ENCODE measurements at regions not wholly inside any gene's neighbourhood (a gene's known extent, or its start where the extent isn't known, plus 50 kb on each side); places are given as distances from the start of the nearest gene placed in this dataset.
"Not testable (repeated sequence)": the region's sequence is repeated elsewhere in the genome, so short reads cannot be mapped to it uniquely, and the experiment has no call there.

DNA sequence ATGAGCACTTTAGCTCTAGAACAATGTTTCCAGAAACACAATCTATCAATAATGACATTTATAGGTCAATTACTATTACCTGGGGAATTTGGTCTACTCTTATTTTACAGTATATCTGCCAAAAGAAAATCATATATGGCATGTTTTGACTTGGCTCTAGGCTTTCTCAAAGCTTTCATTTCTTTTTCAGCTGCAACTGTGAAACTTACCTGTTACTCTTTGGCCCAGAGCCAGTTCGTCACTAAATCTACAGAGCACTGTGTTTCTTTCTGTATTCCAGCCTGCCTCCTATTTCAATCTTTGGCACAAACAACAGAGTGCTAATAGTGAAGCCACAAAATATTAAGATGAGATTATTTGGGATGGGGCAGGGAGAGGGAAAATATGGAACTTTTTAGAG, 76.0 kb downstream of the P2RY1 start:
- H3K4me1 Mint-ChIP-seq = no peaks in the 10 kb centered on the region
- no peaks in the 10 kb centered on the region for H4K20me1 ChIP-seq (replicated peaks; ENCODE audit: insufficient read depth)
- H2AFZ ChIP-seq = no peak overlapping the region
- no peaks in the 10 kb centered on the region for H3K36me3 Mint-ChIP-seq (ENCODE audit: low read depth)
- H3K27me3 Mint-ChIP-seq (ENCODE audit: insufficient read depth, low read depth, poor library complexity) = no peaks in the 10 kb centered on the region
- no peaks in the 10 kb centered on the region for H3F3A ChIP-seq (replicated peaks; ENCODE audit: low read depth)
- no peaks in the 10 kb centered on the region; the same call in 2 of the 3 replicates for H3K9me3 Mint-ChIP-seq
- H3K27ac Mint-ChIP-seq = no peak overlapping the region
- H3K4me1 ChIP-seq (ENCODE audit: insufficient read depth) = no peaks in the 10 kb centered on the region
- TF ChIP-seq EZH2 (IDR thresholded peaks at IDR 0.05; ENCODE audit: low read depth, unreplicated experiment) (no peak), POLR2AphosphoS5 (IDR thresholded peaks at IDR 0.05; ENCODE audit: low read depth) (no peak)
- H3K27me3 ChIP-seq (ENCODE audit: insufficient read depth) = no peaks in the 10 kb centered on the region
- DNase-seq (ENCODE audit: low spot score) (no peak), ATAC-seq (no peak)
- no peaks in the 10 kb centered on the region for H3K79me2 ChIP-seq (replicated peaks; ENCODE audit: insufficient read depth)
- no peak overlapping the region for H3K4me2 ChIP-seq
- H3K36me3 ChIP-seq (ENCODE audit: insufficient read depth) = no peaks in the 10 kb centered on the region
- H3K4me3 Mint-ChIP-seq = no peak overlapping the region
- H3K27ac ChIP-seq (ENCODE audit: low read depth) = no peak overlapping the region
- no peaks in the 10 kb centered on the region for H3K9me2 ChIP-seq (ENCODE audit: insufficient read depth)
- no peak overlapping the region for H3K4me3 ChIP-seq

DNA sequence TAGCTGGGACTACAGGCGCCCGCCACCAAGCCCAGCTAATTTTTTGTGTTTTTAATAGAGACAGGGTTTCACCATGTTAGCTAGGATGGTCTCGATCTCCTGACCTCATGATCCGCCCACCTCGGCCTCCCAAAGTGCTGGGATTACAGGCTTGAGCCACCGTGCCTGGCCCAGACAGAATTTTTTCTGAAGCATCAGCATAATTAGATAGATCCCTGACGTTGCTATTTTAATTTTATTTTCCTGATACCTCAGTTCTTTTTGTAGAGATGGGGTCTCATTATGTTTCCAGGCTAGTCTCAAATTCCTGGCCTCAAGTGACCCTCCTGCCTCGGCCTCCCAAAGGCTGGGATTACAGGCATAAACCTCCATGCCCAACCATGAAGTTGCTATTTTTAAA, 79.8 kb downstream of the P2RY1 start:
- not testable (repeated sequence) for H3K4me3 Mint-ChIP-seq; DNase-seq (ENCODE audit: low spot score); ATAC-seq; H4K20me1 ChIP-seq (replicated peaks; ENCODE audit: insufficient read depth); H3K79me2 ChIP-seq (replicated peaks; ENCODE audit: insufficient read depth); H3K9me2 ChIP-seq (ENCODE audit: insufficient read depth); H3K4me1 Mint-ChIP-seq; H3K27me3 Mint-ChIP-seq (ENCODE audit: insufficient read depth, low read depth, poor library complexity); H3K36me3 Mint-ChIP-seq (ENCODE audit: low read depth); H3K36me3 ChIP-seq (ENCODE audit: insufficient read depth); H3K4me1 ChIP-seq (ENCODE audit: insufficient read depth); H3K27ac ChIP-seq (ENCODE audit: low read depth); H2AFZ ChIP-seq; H3K9me3 Mint-ChIP-seq; H3K27me3 ChIP-seq (ENCODE audit: insufficient read depth); H3F3A ChIP-seq (replicated peaks; ENCODE audit: low read depth); H3K4me3 ChIP-seq; H3K27ac Mint-ChIP-seq; H3K4me2 ChIP-seq

DNA sequence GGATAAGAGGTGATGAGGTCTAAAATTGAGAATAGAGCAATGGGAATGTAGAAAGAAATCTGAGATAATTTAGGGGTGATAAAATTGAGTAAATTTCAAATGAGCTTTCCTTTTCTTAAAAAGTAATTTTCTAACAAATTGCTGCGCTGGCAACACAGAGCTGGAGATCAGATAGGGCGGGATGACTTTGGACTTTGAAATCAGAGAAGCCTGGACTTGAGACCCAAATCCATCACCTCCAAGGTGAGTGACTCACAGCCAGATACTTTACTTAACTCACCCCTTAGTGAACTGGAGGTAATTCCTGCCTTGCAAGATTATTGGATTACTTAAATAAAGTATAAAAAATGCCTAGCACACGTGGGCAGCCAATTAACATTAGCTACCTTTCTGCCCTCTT, 80.8 kb downstream of the P2RY1 start:
- H3K27ac Mint-ChIP-seq = no peak overlapping the region
- TF ChIP-seq EZH2 (IDR thresholded peaks at IDR 0.05; ENCODE audit: low read depth, unreplicated experiment) = no peak
- TF ChIP-seq JUNB (IDR thresholded peaks at IDR 0.05; ENCODE audit: unreplicated experiment) = no peak
- TF ChIP-seq, protein P1, sequence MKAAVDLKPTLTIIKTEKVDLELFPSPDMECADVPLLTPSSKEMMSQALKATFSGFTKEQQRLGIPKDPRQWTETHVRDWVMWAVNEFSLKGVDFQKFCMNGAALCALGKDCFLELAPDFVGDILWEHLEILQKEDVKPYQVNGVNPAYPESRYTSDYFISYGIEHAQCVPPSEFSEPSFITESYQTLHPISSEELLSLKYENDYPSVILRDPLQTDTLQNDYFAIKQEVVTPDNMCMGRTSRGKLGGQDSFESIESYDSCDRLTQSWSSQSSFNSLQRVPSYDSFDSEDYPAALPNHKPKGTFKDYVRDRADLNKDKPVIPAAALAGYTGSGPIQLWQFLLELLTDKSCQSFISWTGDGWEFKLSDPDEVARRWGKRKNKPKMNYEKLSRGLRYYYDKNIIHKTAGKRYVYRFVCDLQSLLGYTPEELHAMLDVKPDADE (IDR thresholded peaks at IDR 0.05) = no peak
- TF ChIP-seq NANOG (IDR thresholded peaks at IDR 0.05; ENCODE audit: borderline replicate concordance) = no peak
- TF ChIP-seq STAT1 (IDR thresholded peaks at IDR 0.05; ENCODE audit: unreplicated experiment) = no peak
- TF ChIP-seq, protein P2, sequence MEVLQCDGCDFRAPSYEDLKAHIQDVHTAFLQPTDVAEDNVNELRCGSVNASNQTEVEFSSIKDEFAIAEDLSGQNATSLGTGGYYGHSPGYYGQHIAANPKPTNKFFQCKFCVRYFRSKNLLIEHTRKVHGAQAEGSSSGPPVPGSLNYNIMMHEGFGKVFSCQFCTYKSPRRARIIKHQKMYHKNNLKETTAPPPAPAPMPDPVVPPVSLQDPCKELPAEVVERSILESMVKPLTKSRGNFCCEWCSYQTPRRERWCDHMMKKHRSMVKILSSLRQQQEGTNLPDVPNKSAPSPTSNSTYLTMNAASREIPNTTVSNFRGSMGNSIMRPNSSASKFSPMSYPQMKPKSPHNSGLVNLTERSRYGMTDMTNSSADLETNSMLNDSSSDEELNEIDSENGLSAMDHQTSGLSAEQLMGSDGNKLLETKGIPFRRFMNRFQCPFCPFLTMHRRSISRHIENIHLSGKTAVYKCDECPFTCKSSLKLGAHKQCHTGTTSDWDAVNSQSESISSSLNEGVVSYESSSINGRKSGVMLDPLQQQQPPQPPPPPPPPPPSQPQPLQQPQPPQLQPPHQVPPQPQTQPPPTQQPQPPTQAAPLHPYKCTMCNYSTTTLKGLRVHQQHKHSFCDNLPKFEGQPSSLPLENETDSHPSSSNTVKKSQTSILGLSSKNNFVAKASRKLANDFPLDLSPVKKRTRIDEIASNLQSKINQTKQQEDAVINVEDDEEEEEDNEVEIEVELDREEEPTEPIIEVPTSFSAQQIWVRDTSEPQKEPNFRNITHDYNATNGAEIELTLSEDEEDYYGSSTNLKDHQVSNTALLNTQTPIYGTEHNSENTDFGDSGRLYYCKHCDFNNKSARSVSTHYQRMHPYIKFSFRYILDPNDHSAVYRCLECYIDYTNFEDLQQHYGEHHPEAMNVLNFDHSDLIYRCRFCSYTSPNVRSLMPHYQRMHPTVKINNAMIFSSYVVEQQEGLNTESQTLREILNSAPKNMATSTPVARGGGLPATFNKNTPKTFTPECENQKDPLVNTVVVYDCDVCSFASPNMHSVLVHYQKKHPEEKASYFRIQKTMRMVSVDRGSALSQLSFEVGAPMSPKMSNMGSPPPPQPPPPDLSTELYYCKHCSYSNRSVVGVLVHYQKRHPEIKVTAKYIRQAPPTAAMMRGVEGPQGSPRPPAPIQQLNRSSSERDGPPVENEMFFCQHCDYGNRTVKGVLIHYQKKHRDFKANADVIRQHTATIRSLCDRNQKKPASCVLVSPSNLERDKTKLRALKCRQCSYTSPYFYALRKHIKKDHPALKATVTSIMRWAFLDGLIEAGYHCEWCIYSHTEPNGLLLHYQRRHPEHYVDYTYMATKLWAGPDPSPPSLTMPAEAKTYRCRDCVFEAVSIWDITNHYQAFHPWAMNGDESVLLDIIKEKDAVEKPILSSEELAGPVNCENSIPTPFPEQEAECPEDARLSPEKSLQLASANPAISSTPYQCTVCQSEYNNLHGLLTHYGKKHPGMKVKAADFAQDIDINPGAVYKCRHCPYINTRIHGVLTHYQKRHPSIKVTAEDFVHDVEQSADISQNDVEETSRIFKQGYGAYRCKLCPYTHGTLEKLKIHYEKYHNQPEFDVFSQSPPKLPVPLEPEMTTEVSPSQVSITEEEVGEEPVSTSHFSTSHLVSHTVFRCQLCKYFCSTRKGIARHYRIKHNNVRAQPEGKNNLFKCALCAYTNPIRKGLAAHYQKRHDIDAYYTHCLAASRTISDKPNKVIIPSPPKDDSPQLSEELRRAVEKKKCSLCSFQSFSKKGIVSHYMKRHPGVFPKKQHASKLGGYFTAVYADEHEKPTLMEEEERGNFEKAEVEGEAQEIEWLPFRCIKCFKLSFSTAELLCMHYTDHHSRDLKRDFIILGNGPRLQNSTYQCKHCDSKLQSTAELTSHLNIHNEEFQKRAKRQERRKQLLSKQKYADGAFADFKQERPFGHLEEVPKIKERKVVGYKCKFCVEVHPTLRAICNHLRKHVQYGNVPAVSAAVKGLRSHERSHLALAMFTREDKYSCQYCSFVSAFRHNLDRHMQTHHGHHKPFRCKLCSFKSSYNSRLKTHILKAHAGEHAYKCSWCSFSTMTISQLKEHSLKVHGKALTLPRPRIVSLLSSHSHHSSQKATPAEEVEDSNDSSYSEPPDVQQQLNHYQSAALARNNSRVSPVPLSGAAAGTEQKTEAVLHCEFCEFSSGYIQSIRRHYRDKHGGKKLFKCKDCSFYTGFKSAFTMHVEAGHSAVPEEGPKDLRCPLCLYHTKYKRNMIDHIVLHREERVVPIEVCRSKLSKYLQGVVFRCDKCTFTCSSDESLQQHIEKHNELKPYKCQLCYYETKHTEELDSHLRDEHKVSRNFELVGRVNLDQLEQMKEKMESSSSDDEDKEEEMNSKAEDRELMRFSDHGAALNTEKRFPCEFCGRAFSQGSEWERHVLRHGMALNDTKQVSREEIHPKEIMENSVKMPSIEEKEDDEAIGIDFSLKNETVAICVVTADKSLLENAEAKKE (CRISPR knock-in tag; IDR thresholded peaks at IDR 0.05) = no peak
- no peak for TF ChIP-seq POLR2AphosphoS5 (IDR thresholded peaks at IDR 0.05; ENCODE audit: low read depth)

More for the DNA sequence above, 80.8 kb downstream of the P2RY1 start:
- H3K79me2 ChIP-seq (replicated peaks; ENCODE audit: insufficient read depth) = no peaks in the 10 kb centered on the region
- Mint-ChIP-seq H3K4me1 (no peaks in the 10 kb centered on the region), H3K4me3 (no peak overlapping the region), H3K36me3 (ENCODE audit: low read depth) (no peaks in the 10 kb centered on the region), H3K9me3 (no peaks in the 10 kb centered on the region), H3K27me3 (ENCODE audit: insufficient read depth, low read depth, poor library complexity) (no peaks in the 10 kb centered on the region)
- no peak for DNase-seq (ENCODE audit: low spot score)
- no peak overlapping the region for H3K27ac ChIP-seq (ENCODE audit: low read depth)
- no peaks in the 10 kb centered on the region for H3K27me3 ChIP-seq (ENCODE audit: insufficient read depth)
- H3F3A ChIP-seq (replicated peaks; ENCODE audit: low read depth) = no peaks in the 10 kb centered on the region
- no peaks in the 10 kb centered on the region for H3K4me1 ChIP-seq (ENCODE audit: insufficient read depth)
- no peak overlapping the region for H3K4me2 ChIP-seq
- no peaks in the 10 kb centered on the region for H3K36me3 ChIP-seq (ENCODE audit: insufficient read depth)
- H2AFZ ChIP-seq = no peak overlapping the region
- no peak for ATAC-seq
- H4K20me1 ChIP-seq (replicated peaks; ENCODE audit: insufficient read depth) = no peaks in the 10 kb centered on the region
- no peak overlapping the region for H3K4me3 ChIP-seq
- H3K9me2 ChIP-seq (ENCODE audit: insufficient read depth) = no peaks in the 10 kb centered on the region

All from GM23338 (cell line).